ENCODE measurements at regions not wholly inside any gene's neighbourhood (a gene's known extent, or its start where the extent isn't known, plus 50 kb on each side); places are given as distances from the start of the nearest gene placed in this dataset.

GRCh38 chr14:29166507-29166906 is 399.9 kb downstream of the FOXG1 start:
- no peaks in the 10 kb centered on the region for H3K36me3 ChIP-seq (replicated peaks; ENCODE audit: low read depth, low read length)
- H3K9me3 ChIP-seq (ENCODE audit: insufficient read depth, low read length), result no peaks in the 10 kb centered on the region
- H3K27me3 ChIP-seq (ENCODE audit: low read depth, low read length), result no peaks in the 10 kb centered on the region
- no peaks in the 10 kb centered on the region for H4K20me1 ChIP-seq (ENCODE audit: insufficient read depth, low read length)
- H2AFZ ChIP-seq (ENCODE audit: low read depth, low read length), result no peak overlapping the region
- no peak overlapping the region for H3K4me3 ChIP-seq (ENCODE audit: low read length)
- H3K4me1 ChIP-seq (ENCODE audit: low read length), result peaks cover 10% of the 10 kb centered on the region
- no peaks in the 10 kb centered on the region for H3K79me2 ChIP-seq (ENCODE audit: low read length)
- no peak for TF ChIP-seq EZH2phosphoT487 (IDR thresholded peaks at IDR 0.05; ENCODE audit: low read depth)
- TF ChIP-seq CTCF (IDR thresholded peaks at IDR 0.05; ENCODE audit: low read depth, low read length), result no peak
- H3K4me2 ChIP-seq (ENCODE audit: low read length), result no peak overlapping the region
- no peak overlapping the region for H3K9ac ChIP-seq (ENCODE audit: low read length)
- H3K27ac ChIP-seq (ENCODE audit: low read length), result no peak overlapping the region

- H3K27ac ChIP-seq (ENCODE audit: low read length), result no peak overlapping the region
- no peaks in the 10 kb centered on the region for H3K36me3 ChIP-seq (replicated peaks; ENCODE audit: low read depth, low read length)
- TF ChIP-seq EZH2phosphoT487 (IDR thresholded peaks at IDR 0.05; ENCODE audit: low read depth), result no peak
- TF ChIP-seq CTCF (IDR thresholded peaks at IDR 0.05; ENCODE audit: low read depth, low read length), result no peak
- H3K79me2 ChIP-seq (ENCODE audit: low read length), result no peaks in the 10 kb centered on the region
- H3K4me3 ChIP-seq (ENCODE audit: low read length), result no peak overlapping the region
- no peaks in the 10 kb centered on the region for H3K27me3 ChIP-seq (ENCODE audit: low read depth, low read length)
- H2AFZ ChIP-seq (ENCODE audit: low read depth, low read length), result no peak overlapping the region
- H3K4me2 ChIP-seq (ENCODE audit: low read length), result no peak overlapping the region
- H3K4me1 ChIP-seq (ENCODE audit: low read length), result peaks cover 10% of the 10 kb centered on the region
- H3K9me3 ChIP-seq (ENCODE audit: insufficient read depth, low read length), result no peaks in the 10 kb centered on the region
- no peaks in the 10 kb centered on the region for H4K20me1 ChIP-seq (ENCODE audit: insufficient read depth, low read length)
- no peak overlapping the region for H3K9ac ChIP-seq (ENCODE audit: low read length)
These were observed 401.6 kb downstream of the FOXG1 start for GRCh38 chr14:29168149-29168548.

GRCh38 chr14:29169408-29169807 is 402.8 kb downstream of the FOXG1 start:
- TF ChIP-seq EZH2phosphoT487 (IDR thresholded peaks at IDR 0.05; ENCODE audit: low read depth) (no peak), CTCF (IDR thresholded peaks at IDR 0.05; ENCODE audit: low read depth, low read length) (no peak)
- H4K20me1 ChIP-seq (ENCODE audit: insufficient read depth, low read length), result no peaks in the 10 kb centered on the region
- peaks cover 10% of the 10 kb centered on the region for H3K4me1 ChIP-seq (ENCODE audit: low read length)
- no peak overlapping the region for H2AFZ ChIP-seq (ENCODE audit: low read depth, low read length)
- H3K79me2 ChIP-seq (ENCODE audit: low read length), result no peaks in the 10 kb centered on the region
- H3K27ac ChIP-seq (ENCODE audit: low read length), result no peak overlapping the region
- H3K4me2 ChIP-seq (ENCODE audit: low read length), result no peak overlapping the region
- H3K9ac ChIP-seq (ENCODE audit: low read length), result no peak overlapping the region
- no peak overlapping the region for H3K4me3 ChIP-seq (ENCODE audit: low read length)
- no peaks in the 10 kb centered on the region for H3K36me3 ChIP-seq (replicated peaks; ENCODE audit: low read depth, low read length)
- H3K27me3 ChIP-seq (ENCODE audit: low read depth, low read length), result no peaks in the 10 kb centered on the region
- H3K9me3 ChIP-seq (ENCODE audit: insufficient read depth, low read length), result no peaks in the 10 kb centered on the region

GRCh38 chr14:29175706-29176105 is 409.1 kb downstream of the FOXG1 start:
- no peaks in the 10 kb centered on the region for H3K27me3 ChIP-seq (ENCODE audit: low read depth, low read length)
- no peaks in the 10 kb centered on the region for H4K20me1 ChIP-seq (ENCODE audit: insufficient read depth, low read length)
- H3K9ac ChIP-seq (ENCODE audit: low read length), result no peak overlapping the region
- no peaks in the 10 kb centered on the region for H3K36me3 ChIP-seq (replicated peaks; ENCODE audit: low read depth, low read length)
- H3K4me2 ChIP-seq (ENCODE audit: low read length), result no peak overlapping the region
- no peaks in the 10 kb centered on the region for H3K4me1 ChIP-seq (ENCODE audit: low read length)
- TF ChIP-seq CTCF (IDR thresholded peaks at IDR 0.05; ENCODE audit: low read depth, low read length) (no peak), EZH2phosphoT487 (IDR thresholded peaks at IDR 0.05; ENCODE audit: low read depth) (no peak)
- no peak overlapping the region for H3K27ac ChIP-seq (ENCODE audit: low read length)
- H3K4me3 ChIP-seq (ENCODE audit: low read length), result no peak overlapping the region
- H3K9me3 ChIP-seq (ENCODE audit: insufficient read depth, low read length), result no peaks in the 10 kb centered on the region
- H2AFZ ChIP-seq (ENCODE audit: low read depth, low read length), result no peak overlapping the region
- no peaks in the 10 kb centered on the region for H3K79me2 ChIP-seq (ENCODE audit: low read length)

All from OCI-LY3 (cell line).